ENCODE measurements at regions not wholly inside any gene's neighbourhood (a gene's known extent, or its start where the extent isn't known, plus 50 kb on each side); places are given as distances from the start of the nearest gene placed in this dataset.

DNA sequence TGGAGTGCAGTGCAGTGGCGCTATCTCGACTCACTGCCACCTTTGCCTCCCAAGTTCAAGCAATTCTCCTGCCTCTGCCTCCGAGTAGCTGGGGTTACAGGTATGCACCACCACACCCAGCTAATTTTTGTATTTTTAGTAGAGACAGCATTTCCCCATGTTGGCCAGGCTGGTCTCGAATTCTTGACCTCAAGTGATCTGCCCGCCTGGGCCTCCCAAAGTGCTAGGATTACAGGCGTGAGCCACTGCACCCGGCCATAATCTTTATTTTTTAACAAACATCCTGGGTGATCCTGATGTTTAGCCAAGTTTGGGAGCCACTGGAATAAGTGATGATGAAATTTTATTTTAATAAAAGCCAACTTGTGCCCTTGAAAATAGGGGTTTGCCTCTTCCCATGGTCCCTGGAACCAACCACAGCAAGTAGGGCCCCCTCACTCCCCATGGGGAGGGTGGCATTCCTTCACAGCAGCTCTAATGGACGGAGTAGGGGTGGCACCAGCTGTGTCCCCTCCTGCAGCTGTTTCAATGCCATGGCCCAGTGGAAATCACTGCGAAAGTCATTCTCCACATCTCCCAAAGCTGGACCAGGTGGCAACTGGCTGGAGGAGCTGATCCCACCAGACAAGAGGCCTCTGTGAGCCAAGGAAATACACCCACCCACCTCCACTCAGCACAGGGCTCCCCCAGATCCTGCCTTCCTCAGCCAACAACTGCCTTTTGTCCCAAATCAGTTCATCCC, 194.8 kb downstream of the ZFP36L2 start:
- no peak for DNase-seq

DNA sequence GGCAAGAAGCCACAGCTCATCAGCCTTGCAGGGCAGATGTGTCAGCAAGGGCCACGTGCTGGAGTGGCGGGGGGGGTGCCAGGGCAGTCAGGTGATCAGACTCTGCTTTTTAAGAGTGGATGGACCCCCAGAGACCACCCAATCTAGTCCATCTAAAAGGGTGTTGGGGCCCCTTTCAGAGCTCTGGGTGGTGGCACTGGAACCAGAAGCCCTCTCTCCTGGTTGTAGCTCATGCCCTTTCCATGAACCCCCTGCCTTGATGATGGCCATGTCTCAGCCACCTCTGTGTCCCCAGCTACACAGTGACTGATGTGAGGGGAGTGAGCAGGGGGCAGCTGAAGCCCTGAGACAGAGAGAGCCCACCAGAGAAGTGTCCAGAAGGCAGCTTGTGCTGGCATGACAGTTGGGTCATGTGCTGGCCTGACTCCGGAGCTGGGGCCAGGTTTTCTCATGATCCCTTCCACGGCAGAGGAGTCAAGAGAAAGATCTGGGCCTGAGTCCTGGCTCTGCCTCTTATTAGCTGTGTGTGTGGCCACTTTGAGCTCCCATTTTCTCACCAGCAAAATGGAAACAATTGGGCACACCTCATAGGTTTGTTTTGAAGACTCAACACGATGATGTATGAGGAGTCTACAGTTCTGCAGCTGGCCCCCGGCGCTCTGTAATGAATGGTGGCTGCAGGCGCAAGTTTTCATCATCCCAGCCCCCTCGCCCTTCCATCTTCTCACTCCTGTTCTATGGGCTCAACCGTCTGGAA, 195.7 kb downstream of the ZFP36L2 start:
- DNase-seq: no peak

DNA sequence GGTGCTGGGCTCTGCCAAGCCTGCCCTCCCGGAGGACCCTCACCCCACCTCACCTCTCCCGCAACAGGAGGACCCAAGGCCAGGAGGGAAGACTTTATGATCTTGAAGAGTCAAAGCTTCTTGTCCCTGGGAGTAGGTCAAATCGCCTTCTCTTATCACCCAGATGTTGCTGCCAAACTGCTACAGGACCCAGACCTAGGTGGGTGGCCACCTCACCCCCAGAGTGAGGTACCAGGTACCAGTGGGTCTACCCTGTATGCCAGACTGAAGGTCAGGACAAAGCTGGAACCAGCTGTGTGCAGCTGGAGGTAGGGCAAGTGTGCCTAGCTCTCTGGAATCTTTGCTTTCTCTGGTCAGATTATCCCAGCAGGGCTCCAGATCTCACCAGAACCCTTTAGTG, 197.2 kb downstream of the ZFP36L2 start:
- no peak for DNase-seq

DNA sequence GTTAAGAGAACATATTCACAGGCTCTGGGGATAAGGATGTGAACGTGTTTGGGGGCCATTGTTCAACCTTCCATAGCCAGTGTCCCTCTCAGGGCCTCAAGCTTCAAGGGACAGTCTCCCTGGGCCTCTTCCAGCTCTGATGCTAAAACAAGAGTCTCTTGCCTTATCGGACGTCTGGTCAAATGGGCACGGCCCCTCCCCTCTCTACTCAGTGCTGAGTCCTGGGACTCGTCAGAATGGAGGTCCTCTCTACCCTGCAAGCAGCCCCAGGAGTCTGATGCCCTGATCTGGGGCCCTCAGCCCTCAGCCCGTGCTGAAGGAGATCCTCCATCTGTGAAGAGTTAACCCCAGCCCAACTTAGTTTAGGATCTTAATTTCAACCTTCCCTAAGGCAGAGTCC, 198.2 kb downstream of the ZFP36L2 start:
- no peak for DNase-seq

DNA sequence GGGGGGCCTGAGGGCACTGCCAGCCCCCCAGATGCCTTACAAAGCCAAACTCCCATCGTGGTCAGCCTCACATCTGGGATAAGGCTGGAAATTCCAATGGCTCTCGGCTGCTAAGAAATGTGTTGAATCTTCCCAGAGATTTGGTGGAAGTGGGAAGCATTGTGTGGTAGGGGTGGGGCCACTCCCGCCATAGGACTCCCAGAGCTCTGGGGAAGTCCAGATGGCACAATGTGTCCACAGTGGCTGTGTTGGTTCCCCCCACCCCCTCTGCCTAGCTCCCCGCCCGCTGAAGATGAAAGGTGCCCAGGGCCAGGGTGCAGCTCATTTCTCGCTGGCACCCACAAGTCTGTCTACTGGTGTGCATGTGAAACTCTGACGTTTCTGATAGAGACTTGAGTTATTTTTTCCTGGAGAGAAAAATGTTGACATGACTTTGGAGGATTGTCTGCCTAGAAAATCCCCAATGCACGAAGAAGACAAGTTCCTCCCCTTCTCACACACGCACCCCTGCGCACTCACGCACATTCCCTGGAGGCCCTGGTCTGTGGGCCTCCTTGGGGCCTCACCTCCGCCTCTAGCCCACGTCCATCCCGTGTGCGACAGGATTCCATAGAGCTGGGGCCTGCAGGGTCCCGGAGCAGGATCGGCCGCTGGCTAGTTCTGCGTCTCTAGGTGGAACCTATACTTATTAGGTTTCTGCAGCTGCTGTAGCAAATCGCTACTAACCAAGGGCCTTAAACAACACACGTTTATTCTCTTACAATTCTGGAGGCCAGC, 199.1 kb downstream of the ZFP36L2 start:
- no peak for DNase-seq

DNA sequence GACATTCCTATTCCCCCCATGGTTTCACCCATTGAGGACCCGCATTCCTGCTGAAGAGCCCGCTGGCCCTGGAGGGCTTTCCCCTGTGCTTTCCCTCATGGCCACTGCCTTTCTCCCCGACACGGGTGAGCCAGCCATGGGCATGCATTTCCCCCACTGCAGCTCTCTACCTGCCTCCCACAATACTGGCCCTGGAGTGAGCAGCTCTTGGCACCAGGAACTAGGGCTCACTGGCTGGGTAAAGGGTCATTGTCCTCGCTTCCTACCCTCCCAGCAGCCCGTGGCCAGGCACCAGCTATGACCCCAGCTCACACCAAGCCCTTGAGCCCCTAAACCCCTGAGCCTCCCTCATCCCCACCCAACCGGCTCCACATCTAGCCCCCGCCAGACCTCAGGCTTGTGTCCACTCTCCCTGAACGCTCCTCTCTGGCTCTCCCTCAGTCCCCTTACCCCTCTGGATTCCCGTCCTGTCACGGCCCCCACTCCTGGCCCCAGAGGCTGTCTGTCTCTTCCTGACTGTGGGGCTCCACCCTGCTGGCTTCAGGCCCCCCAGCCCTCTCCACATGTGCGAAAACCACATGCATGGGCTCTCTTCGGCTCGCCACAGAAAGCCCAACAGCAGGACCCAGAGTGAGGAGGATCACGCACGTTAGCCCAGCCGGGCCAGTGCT, 199.8 kb downstream of the ZFP36L2 start:
- no peak for DNase-seq

DNA sequence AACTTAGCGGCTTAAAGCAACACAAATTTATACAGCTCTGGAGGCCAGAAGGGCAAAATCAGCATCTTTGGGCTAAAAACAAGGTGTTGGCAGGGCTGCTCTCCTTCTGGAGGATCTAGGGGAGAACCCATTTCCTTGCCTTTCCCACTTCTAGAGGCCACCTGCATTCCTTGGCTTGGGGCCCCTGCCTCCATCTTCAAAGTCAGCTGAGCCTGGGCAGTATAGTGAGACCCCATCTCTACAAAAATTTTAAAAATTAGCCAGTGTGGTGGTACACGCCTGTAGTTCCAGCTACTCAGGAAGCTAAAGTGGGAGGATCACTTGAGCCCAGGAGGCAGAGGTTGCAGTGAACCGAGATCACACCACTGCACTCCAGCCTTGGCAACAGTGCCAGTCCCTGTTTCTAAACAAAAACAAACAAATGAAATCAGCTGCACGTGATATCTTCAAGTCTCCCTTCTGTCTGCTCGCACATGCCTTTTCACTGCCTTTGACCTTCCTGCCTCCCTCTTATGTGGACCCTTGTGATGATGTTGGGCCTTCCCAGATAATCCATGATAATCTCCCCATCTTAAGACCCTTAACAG, 200.6 kb downstream of the ZFP36L2 start:
- DNase-seq: no peak

DNA sequence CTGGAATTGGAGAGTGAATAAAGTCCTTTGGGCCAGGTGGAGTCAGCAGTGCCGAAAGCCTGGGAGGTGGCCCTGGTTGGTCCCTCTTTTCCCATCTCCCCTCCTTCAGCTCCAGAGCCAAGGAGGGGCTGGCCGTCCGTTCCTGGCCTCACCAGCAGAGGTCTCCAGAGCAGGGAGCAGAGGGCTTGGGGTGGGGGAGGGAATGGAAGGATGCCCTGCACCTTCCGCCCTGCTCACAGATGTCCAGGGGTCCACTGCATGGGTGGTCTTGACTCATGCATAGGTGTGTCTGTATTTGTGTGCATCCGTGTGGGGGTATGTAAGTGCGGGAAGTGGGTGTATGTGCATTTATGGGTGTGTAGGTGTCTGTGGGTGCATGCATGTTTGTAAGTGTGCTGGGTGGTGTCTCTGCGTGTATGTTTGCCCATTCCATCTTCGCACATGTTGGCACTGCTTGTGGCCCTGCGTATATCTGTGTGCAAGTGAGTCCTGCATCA, 201.8 kb downstream of the ZFP36L2 start:
- DNase-seq: peak; percentile 18

DNA sequence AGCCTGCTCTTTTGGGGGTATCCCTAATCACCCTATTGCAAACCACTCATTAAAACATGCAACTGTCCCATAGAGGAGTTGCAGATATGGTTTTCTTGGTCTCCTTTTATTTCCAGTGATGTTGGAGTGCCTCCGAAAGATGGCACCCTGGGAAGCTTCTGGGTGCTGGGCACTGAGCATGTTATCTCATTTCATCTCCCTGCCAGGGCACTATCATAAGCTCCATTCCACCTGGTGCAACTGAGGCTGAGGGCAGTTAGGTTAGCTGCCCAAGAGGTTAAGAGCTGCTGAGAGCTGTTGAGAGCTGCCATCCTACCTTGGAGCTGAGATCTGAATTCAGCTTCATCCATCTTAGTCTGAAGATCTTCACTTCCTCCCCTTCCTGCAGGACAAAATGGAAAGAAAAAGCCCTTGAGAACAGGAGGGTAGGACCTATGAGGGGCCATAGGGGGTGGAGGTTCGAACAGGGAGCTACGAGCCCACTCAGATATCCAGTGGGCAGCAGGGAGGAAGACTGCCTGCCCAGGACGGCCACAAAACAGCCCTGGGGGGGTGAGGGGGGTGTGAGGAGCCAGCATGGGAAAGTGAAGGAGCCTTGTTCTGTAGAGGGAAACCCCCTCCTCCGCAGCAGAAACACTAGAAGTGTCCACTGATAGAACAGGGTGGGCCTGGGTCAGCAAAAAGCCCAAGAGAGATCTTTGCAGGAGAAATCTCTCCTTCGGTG, 202.5 kb downstream of the ZFP36L2 start:
- no peak for DNase-seq

DNA sequence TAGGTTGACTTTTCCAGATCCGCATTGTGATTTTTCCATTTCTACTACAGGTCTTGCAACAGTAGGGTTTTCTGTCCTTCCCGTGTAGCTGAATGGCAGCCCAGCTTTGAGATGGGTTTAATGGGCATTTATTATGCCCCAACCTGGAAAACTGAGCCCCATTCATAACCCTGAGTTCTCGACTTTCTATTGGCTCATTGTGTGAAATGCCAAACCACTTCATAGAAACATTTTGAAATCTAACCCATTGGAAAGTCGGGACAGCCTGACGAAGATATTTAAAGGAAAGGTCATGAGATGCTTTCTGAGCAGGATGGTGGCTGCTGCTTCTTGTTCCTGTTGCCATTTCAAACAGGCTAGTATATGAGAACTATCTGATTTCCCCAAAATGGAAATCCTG, 203.5 kb downstream of the ZFP36L2 start:
- DNase-seq: no peak

DNA sequence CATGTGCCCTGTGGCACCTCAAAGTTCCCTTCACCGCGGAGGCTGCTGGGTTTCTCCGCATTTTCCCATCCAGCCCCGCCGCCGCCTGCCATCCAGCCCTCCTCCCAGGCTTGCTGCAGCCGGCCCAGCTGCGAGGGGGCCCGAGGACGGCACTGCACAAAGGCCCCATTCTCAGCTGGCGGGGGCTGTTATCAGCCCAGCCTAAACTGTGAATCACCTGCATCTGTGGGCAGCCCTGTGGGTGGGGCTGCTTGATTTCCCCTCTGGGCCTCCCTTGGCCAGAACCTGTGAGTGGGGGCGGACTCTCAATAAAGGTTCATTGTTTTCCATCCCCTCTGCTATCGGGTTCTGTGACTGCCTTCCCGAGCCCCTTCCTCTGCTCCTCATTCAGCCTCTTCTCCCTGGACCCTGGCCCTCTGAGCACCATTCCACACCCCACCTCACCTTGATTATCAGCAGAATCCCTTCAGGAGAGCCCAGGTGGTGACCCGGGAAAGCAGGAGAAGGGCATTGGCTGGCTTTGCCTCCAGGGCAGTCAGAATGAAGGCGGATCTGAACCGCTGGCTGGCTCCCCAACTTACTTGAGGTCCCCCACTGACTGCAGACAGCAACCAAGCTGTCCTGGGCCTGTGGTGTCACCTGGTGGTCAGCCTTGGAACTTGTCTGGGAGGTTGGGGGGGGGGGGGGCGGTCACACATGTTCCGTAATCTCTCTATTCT, 204.5 kb downstream of the ZFP36L2 start:
- DNase-seq: no peak

DNA sequence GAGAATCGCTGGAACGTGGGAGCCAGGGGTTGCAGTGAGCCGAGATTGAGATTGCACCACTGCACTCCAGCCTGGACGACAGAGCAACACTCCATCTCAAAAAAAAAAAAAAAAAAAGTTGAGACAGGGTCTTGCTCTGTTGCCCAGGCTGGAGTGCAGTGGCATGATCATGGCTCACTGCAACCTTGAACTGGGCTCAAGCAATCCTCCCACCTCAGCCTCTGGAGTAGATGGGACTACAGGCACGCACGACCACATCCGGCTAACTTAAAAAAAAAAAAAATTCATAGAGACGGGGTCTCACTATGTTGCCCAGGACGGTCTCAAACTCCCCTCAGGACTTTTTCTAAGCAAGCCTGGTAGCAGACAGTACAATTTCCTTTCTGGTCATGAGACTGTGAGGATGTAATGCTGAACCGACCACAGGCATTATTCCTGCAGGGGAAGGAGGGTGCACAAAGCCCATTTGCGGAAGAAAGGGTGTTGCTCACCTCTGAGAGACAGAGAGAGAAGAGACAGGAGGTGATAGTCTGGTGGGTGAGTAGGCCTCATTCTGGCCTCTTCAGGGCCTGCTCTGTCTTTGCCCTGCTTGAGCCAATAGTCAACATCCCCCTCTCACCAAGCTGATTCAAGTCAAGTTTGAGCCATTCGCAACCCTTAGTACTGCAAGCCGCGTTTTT, 205.3 kb downstream of the ZFP36L2 start:
- no peak for DNase-seq

DNA sequence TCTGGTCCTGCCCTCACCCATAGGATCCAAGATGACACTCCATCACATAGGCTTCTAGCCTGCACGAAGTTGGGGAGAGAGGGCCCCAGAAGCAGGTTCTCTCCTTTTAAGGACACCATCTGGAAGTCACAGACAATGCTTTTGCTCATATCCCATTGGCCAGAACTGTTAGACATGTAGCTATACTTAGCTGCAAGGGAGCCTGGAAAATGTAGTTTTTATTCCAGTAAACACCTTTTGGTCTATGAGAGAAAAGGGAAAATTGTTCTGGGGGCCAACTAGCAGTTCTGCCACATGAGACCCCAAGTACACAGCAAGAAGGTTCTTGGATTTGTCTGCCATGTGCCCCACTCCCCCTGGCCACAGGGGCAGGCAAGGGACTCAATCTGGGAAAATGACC, 206.1 kb downstream of the ZFP36L2 start:
- DNase-seq: no peak

DNA sequence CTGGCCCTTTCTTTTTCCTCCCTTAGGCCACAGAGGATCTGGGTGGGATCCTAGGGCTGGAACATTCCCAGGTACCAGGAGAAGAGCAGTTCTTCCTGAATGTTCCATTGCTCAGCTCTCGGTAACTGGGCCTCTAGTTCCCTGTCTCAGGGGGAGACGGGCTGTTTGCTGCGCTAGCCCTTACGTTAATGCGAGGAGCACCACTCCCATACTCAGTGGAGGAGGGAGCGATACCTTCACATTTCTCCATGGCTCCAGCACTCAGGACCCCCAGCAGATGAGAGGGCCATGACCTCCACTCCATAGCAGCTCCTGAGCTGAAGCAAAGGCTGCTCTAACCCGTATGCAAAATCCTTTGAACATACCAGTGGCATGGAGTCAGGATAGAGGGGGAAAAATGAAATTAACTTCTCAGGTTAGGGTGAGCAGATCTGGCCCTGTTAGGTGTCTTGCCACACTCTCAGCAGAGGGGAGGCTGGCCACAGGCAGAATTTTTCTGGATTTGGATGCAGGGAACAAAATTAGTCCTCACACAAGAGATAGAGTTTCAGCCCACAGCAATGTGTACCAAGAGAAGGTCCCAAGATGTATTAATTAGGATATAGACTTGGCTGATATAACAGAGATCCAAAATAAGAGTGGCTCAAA, 206.7 kb downstream of the ZFP36L2 start:
- no peak for DNase-seq

DNA sequence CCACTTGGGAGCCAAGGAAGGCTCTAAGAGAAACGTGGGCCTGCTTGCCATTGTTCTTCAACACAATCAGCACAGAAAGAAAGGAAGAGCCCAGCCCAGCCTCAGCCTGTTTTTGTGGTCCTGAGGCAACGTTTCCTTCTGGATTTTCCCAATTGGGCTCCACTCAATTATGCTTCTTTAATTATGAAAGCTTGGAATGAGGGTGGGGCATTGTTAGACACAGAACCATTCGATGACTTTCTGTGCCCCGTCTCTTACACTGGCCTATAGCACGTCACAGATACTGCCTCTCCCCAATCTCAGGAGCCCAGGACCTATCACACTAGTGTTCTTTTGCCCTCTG, 207.4 kb downstream of the ZFP36L2 start:
- DNase-seq: no peak

DNA sequence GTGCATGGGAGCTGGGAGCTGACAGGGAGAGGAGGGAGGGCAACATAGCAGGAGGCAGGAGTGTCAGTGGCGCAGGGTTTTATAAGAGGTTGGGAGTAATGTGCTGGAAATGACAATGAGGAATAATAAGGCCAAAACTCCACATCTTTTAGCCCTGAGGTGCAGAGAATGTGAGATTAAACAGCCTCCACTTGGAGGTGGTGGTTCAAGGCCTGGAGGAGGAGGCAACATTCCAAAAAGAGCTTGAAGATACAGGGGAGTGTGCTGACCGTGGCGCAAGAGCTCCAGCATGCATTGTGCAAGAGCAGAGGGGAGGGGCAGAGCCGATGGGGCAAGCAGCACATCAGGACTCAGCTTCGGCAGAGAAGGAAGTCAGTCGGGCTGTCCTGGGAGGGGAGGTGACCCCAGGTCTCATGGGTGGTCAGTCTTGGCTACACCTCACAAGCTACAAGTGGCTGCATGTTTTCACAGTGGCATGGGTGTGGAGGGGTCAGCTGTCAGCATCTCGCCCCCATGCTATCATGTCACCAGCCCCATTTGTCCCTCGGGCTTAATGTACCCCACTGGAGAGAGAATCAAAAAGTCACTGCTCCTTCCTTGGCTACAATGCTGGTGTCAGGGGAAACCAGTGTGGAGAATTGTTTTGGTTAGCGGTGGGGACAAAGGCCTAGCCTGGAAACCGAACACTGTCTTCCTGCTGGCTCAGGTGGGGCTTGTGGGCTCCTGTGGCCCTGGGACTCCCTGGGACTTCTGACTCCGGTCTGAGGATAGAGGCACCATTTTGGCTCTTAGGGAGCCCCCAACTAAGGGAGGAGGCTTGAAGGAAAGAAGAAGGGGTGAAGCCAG, 208.0 kb downstream of the ZFP36L2 start:
- no peak for DNase-seq

DNA sequence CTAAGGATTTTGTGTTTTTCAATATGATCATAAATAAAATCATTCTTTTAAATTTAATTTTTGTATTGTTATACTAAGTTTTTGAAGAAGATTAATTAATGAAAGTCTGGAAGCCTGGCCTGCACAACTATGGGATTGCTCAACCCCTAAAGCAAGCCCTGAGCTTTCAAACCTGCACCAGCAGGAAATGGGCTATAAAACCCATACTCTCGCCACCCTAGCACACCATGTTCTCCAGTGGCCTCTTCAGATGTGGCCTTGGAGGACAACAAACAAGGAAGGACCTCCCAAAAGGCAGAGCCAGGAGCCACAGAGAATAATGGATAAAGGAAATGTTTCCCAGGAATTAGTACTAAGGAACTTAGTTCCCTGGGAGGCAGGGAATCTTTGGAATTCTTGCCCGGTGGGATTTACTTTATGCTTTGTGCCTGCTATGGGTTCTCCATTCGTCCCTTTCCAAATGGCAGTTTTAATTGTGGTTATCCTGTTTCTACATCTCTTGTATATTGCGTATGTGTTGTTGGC, 212.5 kb downstream of the ZFP36L2 start:
- no peak for DNase-seq

DNA sequence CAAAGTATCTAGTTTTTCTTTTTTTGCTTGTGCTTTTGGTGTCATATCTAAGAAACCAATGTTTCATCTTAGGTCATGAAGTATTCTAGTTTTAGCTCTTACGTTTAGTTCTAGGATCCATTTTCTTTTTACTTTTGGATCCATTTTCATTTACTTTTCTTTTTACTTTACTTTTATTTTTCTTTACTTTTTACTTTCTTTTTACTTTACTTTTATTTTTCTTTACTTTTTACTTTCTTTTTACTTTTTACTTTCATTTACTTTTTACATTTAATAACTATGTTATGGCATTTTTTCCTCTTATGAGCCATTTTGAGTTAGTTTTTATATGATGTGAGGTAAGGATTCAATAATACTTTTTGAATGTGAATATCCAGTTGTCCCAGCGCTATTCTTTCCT, 213.4 kb downstream of the ZFP36L2 start:
- DNase-seq: no peak

DNA sequence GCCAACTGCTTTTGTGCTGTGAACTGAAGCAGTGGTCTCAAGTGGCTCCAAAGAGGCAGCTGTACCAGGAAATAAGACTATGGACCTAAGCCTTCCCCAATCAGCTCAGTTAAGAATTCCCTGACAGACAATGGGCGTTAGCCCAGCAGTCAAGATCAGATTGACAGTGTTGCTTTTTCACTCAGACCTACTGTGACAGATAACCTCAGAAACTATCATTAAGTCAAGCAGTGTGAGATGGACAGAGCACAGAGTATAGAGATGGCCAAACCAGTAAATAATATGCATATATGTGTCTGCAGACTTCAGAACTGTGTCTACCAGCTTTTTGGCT, 215.3 kb downstream of the ZFP36L2 start:
- DNase-seq: no peak

All from activated CD4-positive, alpha-beta T cell treated with anti-CD3 and anti-CD28 coated beads, Interleukin-2, amount 50 U/mL, for 16 hours (primary cell).